ENCODE measurements at regions not wholly inside any gene's neighbourhood (a gene's known extent, or its start where the extent isn't known, plus 50 kb on each side); places are given as distances from the start of the nearest gene placed in this dataset.
"Not testable (repeated sequence)": the region's sequence is repeated elsewhere in the genome, so short reads cannot be mapped to it uniquely, and the experiment has no call there.

DNA sequence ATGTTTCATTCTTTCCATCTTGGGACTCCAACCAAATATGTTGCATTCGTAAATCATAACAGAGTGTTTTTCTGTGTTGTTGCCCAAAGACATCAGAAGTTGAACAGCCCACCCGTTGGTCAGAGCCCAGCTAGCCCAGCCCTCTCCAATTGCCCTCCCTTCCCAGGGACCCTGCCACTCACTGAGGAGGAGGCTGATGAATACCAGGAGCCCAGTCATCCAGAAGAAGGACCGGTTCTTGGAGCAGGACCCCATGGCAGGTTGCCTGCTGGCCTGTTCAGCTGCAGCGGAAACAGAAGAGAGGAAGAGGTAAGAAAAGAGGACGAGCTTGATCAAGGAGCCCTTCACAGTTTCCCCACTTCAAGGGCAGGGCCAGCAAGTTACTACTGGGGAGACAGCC, 172.2 kb upstream of the ETV3 start:
- H3K27ac ChIP-seq: no peak overlapping the region
- no peak for TF ChIP-seq ZFX (IDR thresholded peaks at IDR 0.05; ENCODE audit: borderline replicate concordance)
- TF ChIP-seq, protein P1, sequence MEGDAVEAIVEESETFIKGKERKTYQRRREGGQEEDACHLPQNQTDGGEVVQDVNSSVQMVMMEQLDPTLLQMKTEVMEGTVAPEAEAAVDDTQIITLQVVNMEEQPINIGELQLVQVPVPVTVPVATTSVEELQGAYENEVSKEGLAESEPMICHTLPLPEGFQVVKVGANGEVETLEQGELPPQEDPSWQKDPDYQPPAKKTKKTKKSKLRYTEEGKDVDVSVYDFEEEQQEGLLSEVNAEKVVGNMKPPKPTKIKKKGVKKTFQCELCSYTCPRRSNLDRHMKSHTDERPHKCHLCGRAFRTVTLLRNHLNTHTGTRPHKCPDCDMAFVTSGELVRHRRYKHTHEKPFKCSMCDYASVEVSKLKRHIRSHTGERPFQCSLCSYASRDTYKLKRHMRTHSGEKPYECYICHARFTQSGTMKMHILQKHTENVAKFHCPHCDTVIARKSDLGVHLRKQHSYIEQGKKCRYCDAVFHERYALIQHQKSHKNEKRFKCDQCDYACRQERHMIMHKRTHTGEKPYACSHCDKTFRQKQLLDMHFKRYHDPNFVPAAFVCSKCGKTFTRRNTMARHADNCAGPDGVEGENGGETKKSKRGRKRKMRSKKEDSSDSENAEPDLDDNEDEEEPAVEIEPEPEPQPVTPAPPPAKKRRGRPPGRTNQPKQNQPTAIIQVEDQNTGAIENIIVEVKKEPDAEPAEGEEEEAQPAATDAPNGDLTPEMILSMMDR (IDR thresholded peaks at IDR 0.05): no peak

DNA sequence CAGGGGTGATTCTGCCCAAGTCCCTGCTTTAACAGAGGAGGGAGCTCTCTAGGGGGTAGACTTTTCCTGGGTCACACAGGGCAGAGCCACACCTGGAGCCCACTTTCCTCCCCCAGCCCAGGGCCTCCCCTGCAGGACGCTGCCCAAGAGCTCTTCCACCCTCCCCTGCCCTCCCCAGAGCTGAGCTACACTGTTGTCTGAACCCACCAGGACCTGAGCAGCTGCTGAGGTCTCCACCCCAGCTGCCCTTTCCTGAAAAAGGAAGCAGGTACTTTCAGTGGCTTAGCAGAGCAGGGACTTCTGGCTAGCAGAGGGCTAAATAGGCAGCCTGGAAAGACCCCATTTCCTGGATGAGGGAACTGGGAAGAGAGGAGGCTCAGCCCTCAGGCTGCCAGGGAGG, 169.3 kb upstream of the ETV3 start:
- TF ChIP-seq, protein P1 (IDR thresholded peaks at IDR 0.05): no peak
- TF ChIP-seq ZFX (IDR thresholded peaks at IDR 0.05; ENCODE audit: borderline replicate concordance): no peak
- no peak overlapping the region for H3K27ac ChIP-seq

GRCh38 chr1:157306896-157307295, 168.7 kb upstream of the ETV3 start:
- H3K27ac ChIP-seq: no peak overlapping the region

DNA sequence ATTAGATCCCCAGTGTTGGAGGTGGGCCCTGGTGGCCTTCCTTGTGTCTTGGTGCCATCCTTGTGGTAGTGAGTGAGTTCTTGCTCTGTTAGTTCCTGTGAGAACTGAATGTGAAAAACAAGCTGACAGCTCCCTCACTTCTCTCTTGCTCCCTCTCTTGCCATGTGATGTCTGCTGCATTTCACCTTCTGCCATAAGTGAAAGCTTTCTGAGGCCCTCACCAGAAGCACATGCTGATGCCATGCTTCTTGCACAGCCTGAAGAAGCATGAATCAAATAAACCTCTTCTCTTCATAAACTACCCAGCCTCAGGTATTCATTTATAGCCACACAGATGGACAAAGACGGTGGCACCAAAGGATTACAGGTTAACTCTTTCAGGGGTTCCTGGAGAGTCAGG, 166.1 kb upstream of the ETV3 start:
- TF ChIP-seq, protein P1 (IDR thresholded peaks at IDR 0.05): no peak
- TF ChIP-seq ZFX (IDR thresholded peaks at IDR 0.05; ENCODE audit: borderline replicate concordance): no peak
- H3K27ac ChIP-seq: no peak overlapping the region

More at GRCh38 chr1:157306896-157307295, 168.7 kb upstream of the ETV3 start:
- TF ChIP-seq, protein P1 (IDR thresholded peaks at IDR 0.05): no peak
- TF ChIP-seq ZFX (IDR thresholded peaks at IDR 0.05; ENCODE audit: borderline replicate concordance): no peak

- TF ChIP-seq, protein P1 (IDR thresholded peaks at IDR 0.05): no peak
- TF ChIP-seq ZFX (IDR thresholded peaks at IDR 0.05; ENCODE audit: borderline replicate concordance): no peak
- no peak overlapping the region for H3K27ac ChIP-seq
Measured at GRCh38 chr1:157302724-157303123, 164.5 kb upstream of the ETV3 start.

GRCh38 chr1:157302199-157302497, 164.0 kb upstream of the ETV3 start:
- TF ChIP-seq, protein P1 (IDR thresholded peaks at IDR 0.05): no peak
- no peak for TF ChIP-seq ZFX (IDR thresholded peaks at IDR 0.05; ENCODE audit: borderline replicate concordance)
- H3K27ac ChIP-seq: no peak overlapping the region

- TF ChIP-seq ZFX (IDR thresholded peaks at IDR 0.05; ENCODE audit: borderline replicate concordance): no peak
- TF ChIP-seq, protein P1 (IDR thresholded peaks at IDR 0.05): no peak
- no peak overlapping the region for H3K27ac ChIP-seq
Measured at GRCh38 chr1:157301477-157302198, 163.4 kb upstream of the ETV3 start.

DNA sequence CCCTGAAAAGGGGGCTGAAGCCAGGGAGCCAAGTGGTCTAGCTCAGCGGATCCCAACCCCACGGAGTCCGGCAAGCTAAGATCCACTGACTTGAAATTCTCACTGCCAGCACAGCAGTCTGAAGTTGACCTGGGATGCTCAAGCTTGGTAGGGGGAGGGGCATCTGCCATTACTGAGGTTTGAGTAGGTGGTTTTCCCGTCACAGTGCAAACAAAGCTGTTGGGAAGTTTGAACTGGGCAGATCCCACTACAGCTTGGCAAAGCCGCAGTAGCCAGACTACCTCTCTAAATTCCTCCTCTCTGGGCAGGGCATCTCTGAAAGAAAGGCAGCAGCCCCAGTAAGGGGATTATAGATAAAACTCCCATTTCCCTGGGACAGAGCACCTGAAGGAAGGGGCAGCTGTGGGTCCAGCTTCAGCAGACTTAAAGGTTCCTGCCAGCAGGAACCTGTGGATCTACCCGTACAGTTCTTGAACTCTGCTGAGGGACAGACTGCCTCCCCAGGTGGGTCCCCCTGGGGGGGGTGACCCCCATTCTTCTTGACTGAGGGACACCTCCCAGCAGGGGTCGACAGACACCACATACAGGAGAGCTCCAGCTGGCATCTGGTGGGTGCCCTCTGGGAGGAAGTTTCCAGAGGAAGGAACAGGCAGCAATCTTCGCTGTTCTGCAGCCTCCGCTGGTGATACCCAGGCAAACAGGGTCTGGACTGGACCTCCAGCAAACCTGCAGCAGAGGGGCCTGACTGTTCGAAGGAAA, 156.4 kb upstream of the ETV3 start:
- H3K27ac ChIP-seq: not testable (repeated sequence)

All from 22Rv1 (cell line).